ENCODE measurements at regions not wholly inside any gene's neighbourhood (a gene's known extent, or its start where the extent isn't known, plus 50 kb on each side); places are given as distances from the start of the nearest gene placed in this dataset.

DNA sequence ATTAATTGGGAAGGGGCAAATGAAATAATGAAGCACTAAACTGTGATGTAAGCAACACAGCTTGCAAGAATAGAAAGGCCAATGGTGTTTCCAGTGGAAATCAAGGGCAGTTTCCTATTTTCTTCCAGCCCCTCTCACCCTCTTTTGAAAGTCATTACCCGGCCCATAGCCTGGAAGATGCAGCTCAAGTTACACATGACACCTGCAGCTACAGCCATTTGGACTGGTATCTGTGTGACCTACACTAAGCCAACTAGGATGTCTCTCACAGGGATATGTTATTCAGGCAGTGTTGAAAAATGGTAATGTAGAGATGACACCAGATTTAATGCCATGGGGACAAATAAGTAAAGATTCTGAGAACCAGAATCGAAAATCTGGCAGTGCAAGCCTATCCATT lies 439.4 kb upstream of the ZNF462 start:
- H3K4me3 ChIP-seq (ENCODE audit: control insufficient read depth, low read depth, low read length) = no peak overlapping the region
- TF ChIP-seq, protein P1, sequence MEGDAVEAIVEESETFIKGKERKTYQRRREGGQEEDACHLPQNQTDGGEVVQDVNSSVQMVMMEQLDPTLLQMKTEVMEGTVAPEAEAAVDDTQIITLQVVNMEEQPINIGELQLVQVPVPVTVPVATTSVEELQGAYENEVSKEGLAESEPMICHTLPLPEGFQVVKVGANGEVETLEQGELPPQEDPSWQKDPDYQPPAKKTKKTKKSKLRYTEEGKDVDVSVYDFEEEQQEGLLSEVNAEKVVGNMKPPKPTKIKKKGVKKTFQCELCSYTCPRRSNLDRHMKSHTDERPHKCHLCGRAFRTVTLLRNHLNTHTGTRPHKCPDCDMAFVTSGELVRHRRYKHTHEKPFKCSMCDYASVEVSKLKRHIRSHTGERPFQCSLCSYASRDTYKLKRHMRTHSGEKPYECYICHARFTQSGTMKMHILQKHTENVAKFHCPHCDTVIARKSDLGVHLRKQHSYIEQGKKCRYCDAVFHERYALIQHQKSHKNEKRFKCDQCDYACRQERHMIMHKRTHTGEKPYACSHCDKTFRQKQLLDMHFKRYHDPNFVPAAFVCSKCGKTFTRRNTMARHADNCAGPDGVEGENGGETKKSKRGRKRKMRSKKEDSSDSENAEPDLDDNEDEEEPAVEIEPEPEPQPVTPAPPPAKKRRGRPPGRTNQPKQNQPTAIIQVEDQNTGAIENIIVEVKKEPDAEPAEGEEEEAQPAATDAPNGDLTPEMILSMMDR (IDR thresholded peaks at IDR 0.05; ENCODE audit: control insufficient read depth, insufficient read depth, low read depth, low read length, missing control alignments) = no peak
- no peak for DNase-seq (ENCODE audit: low read depth)

GRCh38 chr9:106432631-106433030 lies 430.3 kb upstream of the ZNF462 start:
- TF ChIP-seq, protein P1 (IDR thresholded peaks at IDR 0.05; ENCODE audit: control insufficient read depth, insufficient read depth, low read depth, low read length, missing control alignments) = no peak
- no peak for DNase-seq (ENCODE audit: low read depth)
- H3K4me3 ChIP-seq (ENCODE audit: control insufficient read depth, low read depth, low read length) = no peak overlapping the region

GRCh38 chr9:106438928-106439327 lies 424.0 kb upstream of the ZNF462 start:
- no peak for DNase-seq (ENCODE audit: low read depth)
- TF ChIP-seq, protein P1 (IDR thresholded peaks at IDR 0.05; ENCODE audit: control insufficient read depth, insufficient read depth, low read depth, low read length, missing control alignments) = no peak
- H3K4me3 ChIP-seq (ENCODE audit: control insufficient read depth, low read depth, low read length) = no peak overlapping the region

- TF ChIP-seq, protein P1 (IDR thresholded peaks at IDR 0.05; ENCODE audit: control insufficient read depth, insufficient read depth, low read depth, low read length, missing control alignments) = no peak
- no peak overlapping the region for H3K4me3 ChIP-seq (ENCODE audit: control insufficient read depth, low read depth, low read length)
- DNase-seq (ENCODE audit: low read depth) = no peak
Observed at GRCh38 chr9:106441283-106441682, 421.7 kb upstream of the ZNF462 start.

DNA sequence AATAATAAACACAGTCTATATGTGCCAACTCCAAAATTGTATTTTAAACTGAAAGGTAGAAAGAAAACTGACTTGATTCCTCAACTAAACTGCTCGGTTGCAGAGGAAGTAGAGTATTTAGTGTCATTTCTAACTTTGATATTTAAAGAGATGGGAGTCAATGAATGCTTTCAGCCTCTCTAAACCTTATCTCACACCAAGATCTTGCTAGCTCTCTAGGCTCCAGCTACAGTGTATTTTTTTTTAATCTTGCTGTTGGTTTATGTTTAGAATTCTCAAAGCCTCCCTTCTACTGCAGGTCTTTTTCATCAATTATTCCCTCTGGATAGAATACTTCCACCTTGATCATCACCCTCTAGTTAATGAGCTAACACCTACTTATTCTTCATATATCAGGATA lies 419.4 kb upstream of the ZNF462 start:
- no peak for DNase-seq (ENCODE audit: low read depth)
- no peak overlapping the region for H3K4me3 ChIP-seq (ENCODE audit: control insufficient read depth, low read depth, low read length)
- TF ChIP-seq, protein P1 (IDR thresholded peaks at IDR 0.05; ENCODE audit: control insufficient read depth, insufficient read depth, low read depth, low read length, missing control alignments) = no peak

- TF ChIP-seq, protein P1 (IDR thresholded peaks at IDR 0.05; ENCODE audit: control insufficient read depth, insufficient read depth, low read depth, low read length, missing control alignments) = no peak
- H3K4me3 ChIP-seq (ENCODE audit: control insufficient read depth, low read depth, low read length) = no peak overlapping the region
- DNase-seq (ENCODE audit: low read depth) = no peak
Observed at GRCh38 chr9:106445107-106445506, 417.9 kb upstream of the ZNF462 start.

- no peak for DNase-seq (ENCODE audit: low read depth)
- no peak overlapping the region for H3K4me3 ChIP-seq (ENCODE audit: control insufficient read depth, low read depth, low read length)
- TF ChIP-seq, protein P1 (IDR thresholded peaks at IDR 0.05; ENCODE audit: control insufficient read depth, insufficient read depth, low read depth, low read length, missing control alignments) = no peak
Observed at GRCh38 chr9:106449336-106449927, 413.5 kb upstream of the ZNF462 start.
